Skeletal muscle satellite cell (primary cell): ENCODE measurements at regions not wholly inside any gene's neighbourhood (a gene's known extent, or its start where the extent isn't known, plus 50 kb on each side); places are given as distances from the start of the nearest gene placed in this dataset.

Experiments used
- H3K27me3 ChIP-seq: 2 replicates; pipeline ENCODE4 v1.7.0; 2013; ENCODE audit warnings: low read length; ENCODE audit not compliant: control insufficient read depth, insufficient read depth
- H3K36me3 ChIP-seq: 2 replicates; pipeline ENCODE4 v1.7.0; 2013; ENCODE audit warnings: mild to moderate bottlenecking, control low read depth, low read length; ENCODE audit not compliant: insufficient read depth
- H3K4me1 ChIP-seq: 2 replicates; pipeline ENCODE4 v1.7.0; 2013; ENCODE audit warnings: low read length; ENCODE audit not compliant: control insufficient read depth, insufficient read depth
- H3K4me2 ChIP-seq: 2 replicates; pipeline ENCODE4 v1.7.0; 2013; ENCODE audit warnings: mild to moderate bottlenecking, low read length
- H3K4me3 ChIP-seq: 2 replicates; pipeline ENCODE4 v1.7.0; 2013; ENCODE audit warnings: low read length
- H3K9ac ChIP-seq: 2 replicates; pipeline ENCODE4 v1.7.0; 2013; ENCODE audit warnings: mild to moderate bottlenecking, low read depth, low read length, moderate library complexity
- H3K9me3 ChIP-seq: replicated peaks from 2 replicates; pipeline ENCODE4 v1.7.0; 2013; ENCODE audit warnings: mild to moderate bottlenecking, control low read depth, low read length

- Histone ChIP-seq H3K36me3 (no peaks in the 10 kb centered on the region), H3K9me3 (peaks cover 3% of the 10 kb centered on the region), H3K27me3 (no peaks in the 10 kb centered on the region), H3K4me1 (no peaks in the 10 kb centered on the region), H3K4me2 (no peak overlapping the region), H3K9ac (no peak overlapping the region), H3K4me3 (no peak overlapping the region)
Measured at GRCh38 chr18:40695526-40695925, 1259.5 kb upstream of the PIK3C3 start.

- Histone ChIP-seq H3K27me3 (no peaks in the 10 kb centered on the region), H3K4me3 (no peak overlapping the region), H3K4me2 (no peak overlapping the region), H3K9me3 (no peaks in the 10 kb centered on the region), H3K36me3 (no peaks in the 10 kb centered on the region), H3K9ac (no peak overlapping the region), H3K4me1 (no peaks in the 10 kb centered on the region)
Measured at GRCh38 chr18:40692871-40693270, 1262.2 kb upstream of the PIK3C3 start.

- H3K4me1 ChIP-seq, result no peaks in the 10 kb centered on the region
- no peaks in the 10 kb centered on the region for H3K27me3 ChIP-seq
- H3K9me3 ChIP-seq, result no peaks in the 10 kb centered on the region
- H3K4me2 ChIP-seq, result no peak overlapping the region
- H3K4me3 ChIP-seq, result no peak overlapping the region
- H3K9ac ChIP-seq, result no peak overlapping the region
- no peaks in the 10 kb centered on the region for H3K36me3 ChIP-seq
Measured at GRCh38 chr18:40690062-40690461, 1265.0 kb upstream of the PIK3C3 start.

GRCh38 chr18:40687399-40687798 lies 1267.6 kb upstream of the PIK3C3 start:
- Histone ChIP-seq H3K4me1 (no peaks in the 10 kb centered on the region), H3K36me3 (no peaks in the 10 kb centered on the region), H3K9me3 (no peaks in the 10 kb centered on the region), H3K4me3 (no peak overlapping the region), H3K4me2 (no peak overlapping the region), H3K9ac (no peak overlapping the region), H3K27me3 (no peaks in the 10 kb centered on the region)

GRCh38 chr18:40686836-40687235 lies 1268.2 kb upstream of the PIK3C3 start:
- H3K4me2 ChIP-seq, result no peak overlapping the region
- H3K9ac ChIP-seq, result no peak overlapping the region
- H3K27me3 ChIP-seq, result no peaks in the 10 kb centered on the region
- H3K4me3 ChIP-seq, result no peak overlapping the region
- H3K36me3 ChIP-seq, result no peaks in the 10 kb centered on the region
- H3K9me3 ChIP-seq, result no peaks in the 10 kb centered on the region
- no peaks in the 10 kb centered on the region for H3K4me1 ChIP-seq

- Histone ChIP-seq H3K4me3 (no peak overlapping the region), H3K4me2 (no peak overlapping the region), H3K36me3 (no peaks in the 10 kb centered on the region), H3K4me1 (no peaks in the 10 kb centered on the region), H3K9ac (no peak overlapping the region), H3K27me3 (no peaks in the 10 kb centered on the region), H3K9me3 (no peaks in the 10 kb centered on the region)
Measured at GRCh38 chr18:40685219-40685618, 1269.8 kb upstream of the PIK3C3 start.

- no peak overlapping the region for H3K9ac ChIP-seq
- H3K36me3 ChIP-seq, result no peaks in the 10 kb centered on the region
- H3K4me2 ChIP-seq, result no peak overlapping the region
- no peaks in the 10 kb centered on the region for H3K9me3 ChIP-seq
- H3K4me1 ChIP-seq, result no peaks in the 10 kb centered on the region
- H3K4me3 ChIP-seq, result no peak overlapping the region
- no peaks in the 10 kb centered on the region for H3K27me3 ChIP-seq
Measured at GRCh38 chr18:40678318-40678717, 1276.7 kb upstream of the PIK3C3 start.

GRCh38 chr18:40676668-40677067 lies 1278.4 kb upstream of the PIK3C3 start:
- no peaks in the 10 kb centered on the region for H3K9me3 ChIP-seq
- H3K27me3 ChIP-seq, result no peaks in the 10 kb centered on the region
- no peak overlapping the region for H3K4me2 ChIP-seq
- no peak overlapping the region for H3K9ac ChIP-seq
- H3K4me3 ChIP-seq, result no peak overlapping the region
- no peaks in the 10 kb centered on the region for H3K4me1 ChIP-seq
- H3K36me3 ChIP-seq, result no peaks in the 10 kb centered on the region

GRCh38 chr18:40673150-40673549 lies 1281.9 kb upstream of the PIK3C3 start:
- Histone ChIP-seq H3K9ac (no peak overlapping the region), H3K4me1 (no peaks in the 10 kb centered on the region), H3K9me3 (no peaks in the 10 kb centered on the region), H3K27me3 (no peaks in the 10 kb centered on the region), H3K4me2 (no peak overlapping the region), H3K4me3 (no peak overlapping the region), H3K36me3 (no peaks in the 10 kb centered on the region)

- Histone ChIP-seq H3K9ac (no peak overlapping the region), H3K4me3 (no peak overlapping the region), H3K9me3 (no peaks in the 10 kb centered on the region), H3K4me2 (no peak overlapping the region), H3K4me1 (no peaks in the 10 kb centered on the region), H3K36me3 (no peaks in the 10 kb centered on the region), H3K27me3 (no peaks in the 10 kb centered on the region)
Measured at GRCh38 chr18:40672590-40672989, 1282.4 kb upstream of the PIK3C3 start.

- H3K27me3 ChIP-seq, result no peaks in the 10 kb centered on the region
- H3K4me2 ChIP-seq, result no peak overlapping the region
- H3K9ac ChIP-seq, result no peak overlapping the region
- no peaks in the 10 kb centered on the region for H3K36me3 ChIP-seq
- no peaks in the 10 kb centered on the region for H3K4me1 ChIP-seq
- no peaks in the 10 kb centered on the region for H3K9me3 ChIP-seq
- H3K4me3 ChIP-seq, result no peak overlapping the region
Measured at GRCh38 chr18:40670668-40671375, 1284.2 kb upstream of the PIK3C3 start.

GRCh38 chr18:40662898-40663437 lies 1292.1 kb upstream of the PIK3C3 start:
- Histone ChIP-seq H3K4me2 (no peak overlapping the region), H3K36me3 (no peaks in the 10 kb centered on the region), H3K9ac (no peak overlapping the region), H3K9me3 (no peaks in the 10 kb centered on the region), H3K4me1 (no peaks in the 10 kb centered on the region), H3K4me3 (no peak overlapping the region), H3K27me3 (no peaks in the 10 kb centered on the region)
